Loucy (cell line): ENCODE measurements at regions not wholly inside any gene's neighbourhood (a gene's known extent, or its start where the extent isn't known, plus 50 kb on each side); places are given as distances from the start of the nearest gene placed in this dataset.
"Not testable (repeated sequence)": the region's sequence is repeated elsewhere in the genome, so short reads cannot be mapped to it uniquely, and the experiment has no call there.

ENCODE experiments used
- H2AFZ ChIP-seq: fragments of 200-600 bp; sonication (generic); 2 replicates; pipeline ENCODE4 v1.6.0; 2016; ENCODE audit warnings: antibody characterized with exemption, mild to moderate bottlenecking, low read length, moderate library complexity
- H3F3A ChIP-seq: fragments of 200-600 bp; 2 replicates; pipeline ENCODE4 v1.6.0; 2016; ENCODE audit warnings: antibody characterized with exemption, low read depth, mild to moderate bottlenecking
- H3K27me3 ChIP-seq: fragments of 200-600 bp; sonication (generic); 2 replicates; pipeline ENCODE4 v1.6.1; 2014; ENCODE audit warnings: low read length, mild to moderate bottlenecking; ENCODE audit not compliant: insufficient read depth, poor library complexity, severe bottlenecking
- H3K36me3 ChIP-seq: fragments of 200-600 bp; sonication (generic); 2 replicates; pipeline ENCODE4 v1.6.1; 2016; ENCODE audit warnings: low read length; ENCODE audit not compliant: insufficient read depth
- H3K4me1 ChIP-seq: fragments of 200-600 bp; sonication (generic); 2 replicates; pipeline ENCODE4 v1.5.1; 2014; ENCODE audit warnings: low read length, mild to moderate bottlenecking; ENCODE audit not compliant: insufficient read depth, poor library complexity, severe bottlenecking
- H3K4me2 ChIP-seq: fragments of 200-600 bp; sonication (generic); 2 replicates; pipeline ENCODE4 v1.6.0; 2014; ENCODE audit warnings: antibody characterized with exemption, low read length, low read depth, mild to moderate bottlenecking; ENCODE audit not compliant: poor library complexity, severe bottlenecking
- H3K4me3 ChIP-seq: fragments of 200-600 bp; sonication (generic); 2 replicates; pipeline ENCODE4 v1.5.1; 2014; ENCODE audit warnings: low read length, mild to moderate bottlenecking, mixed read lengths; ENCODE audit not compliant: poor library complexity, severe bottlenecking
- H3K79me2 ChIP-seq: fragments of 200-600 bp; sonication (generic); 2 replicates; pipeline ENCODE4 v1.6.1; 2014; ENCODE audit warnings: low read length; ENCODE audit not compliant: insufficient read depth
- H3K9ac ChIP-seq: fragments of 200-600 bp; sonication (generic); 2 replicates; pipeline ENCODE4 v1.6.0; 2014; ENCODE audit warnings: mild to moderate bottlenecking, low read depth, low read length, moderate library complexity; ENCODE audit not compliant: poor library complexity, severe bottlenecking
- H3K9me2 ChIP-seq: fragments of 200-600 bp; sonication (generic); replicated peaks from 2 replicates; pipeline ENCODE4 v1.6.1; 2016; ENCODE audit warnings: low read depth, low read length, mixed read lengths
- H3K9me3 ChIP-seq: fragments of 200-600 bp; sonication (generic); 2 replicates; pipeline ENCODE4 v1.6.1; 2014; ENCODE audit warnings: mild to moderate bottlenecking, antibody characterized with exemption, low read length, low read depth; ENCODE audit not compliant: insufficient read depth
- H4K20me1 ChIP-seq: fragments of 200-600 bp; sonication (generic); 2 replicates; pipeline ENCODE4 v1.6.0; 2014; ENCODE audit warnings: antibody characterized with exemption, low read length, mild to moderate bottlenecking; ENCODE audit not compliant: insufficient read depth, poor library complexity, severe bottlenecking
- CTCF ChIP-seq: fragments of 200-600 bp; sonication (generic); conservative IDR thresholded peaks from 2 replicates; pipeline ENCODE4 v1.5.1; 2014; ENCODE audit warnings: mild to moderate bottlenecking, antibody characterized with exemption, low read length
- EZH2phosphoT487 ChIP-seq: fragments of 200-600 bp; IDR thresholded peaks from 2 replicates; pipeline ENCODE4 v1.6.1; 2018; ENCODE audit warnings: antibody characterized with exemption, mild to moderate bottlenecking, moderate library complexity, borderline replicate concordance

GRCh38 chr20:56706867-56707360 lies 77.8 kb downstream of the TFAP2C start:
- Histone ChIP-seq H3K79me2 (no peaks in the 10 kb centered on the region), H3F3A (no peaks in the 10 kb centered on the region), H3K9me2 (no peaks in the 10 kb centered on the region), H3K36me3 (no peaks in the 10 kb centered on the region), H3K27me3 (no peaks in the 10 kb centered on the region), H3K4me1 (no peaks in the 10 kb centered on the region), H2AFZ (no peak overlapping the region), H3K9me3 (no peaks in the 10 kb centered on the region; the same call in 1 of the 2 replicates), H4K20me1 (no peaks in the 10 kb centered on the region), H3K4me3 (no peak overlapping the region), H3K4me2 (no peak overlapping the region), H3K9ac (no peak overlapping the region)
- no peak for TF ChIP-seq CTCF

GRCh38 chr20:56708991-56709390 lies 79.9 kb downstream of the TFAP2C start:
- Histone ChIP-seq H3K9ac (no peak overlapping the region), H3K36me3 (no peaks in the 10 kb centered on the region), H3F3A (no peaks in the 10 kb centered on the region), H3K79me2 (no peaks in the 10 kb centered on the region), H4K20me1 (no peaks in the 10 kb centered on the region), H2AFZ (no peak overlapping the region), H3K9me3 (no peaks in the 10 kb centered on the region; the same call in 1 of the 2 replicates), H3K4me3 (no peak overlapping the region), H3K9me2 (no peaks in the 10 kb centered on the region), H3K4me2 (no peak overlapping the region), H3K4me1 (no peaks in the 10 kb centered on the region), H3K27me3 (no peaks in the 10 kb centered on the region)
- no peak for TF ChIP-seq CTCF
- no peak for TF ChIP-seq EZH2phosphoT487

- no peaks in the 10 kb centered on the region for H3K4me1 ChIP-seq
- no peaks in the 10 kb centered on the region for H3K27me3 ChIP-seq
- no peaks in the 10 kb centered on the region for H3K36me3 ChIP-seq
Measured at GRCh38 chr20:56710125-56710524, 81.0 kb downstream of the TFAP2C start.

GRCh38 chr20:56710577-56710976 lies 81.5 kb downstream of the TFAP2C start:
- not testable (repeated sequence) for H4K20me1 ChIP-seq, H3K9me2 ChIP-seq, H3F3A ChIP-seq, H3K4me1 ChIP-seq, H3K4me2 ChIP-seq, H3K79me2 ChIP-seq, H3K4me3 ChIP-seq, H3K27me3 ChIP-seq, H3K9me3 ChIP-seq, H3K9ac ChIP-seq, H3K36me3 ChIP-seq, H2AFZ ChIP-seq

More at GRCh38 chr20:56710125-56710524, 81.0 kb downstream of the TFAP2C start:
- Histone ChIP-seq H3K4me2 (no peak overlapping the region), H2AFZ (no peak overlapping the region), H4K20me1 (no peaks in the 10 kb centered on the region), H3K9me2 (no peaks in the 10 kb centered on the region), H3K9ac (no peak overlapping the region), H3K4me3 (no peak overlapping the region), H3F3A (no peaks in the 10 kb centered on the region), H3K9me3 (no peaks in the 10 kb centered on the region; the same call in 1 of the 2 replicates), H3K79me2 (no peaks in the 10 kb centered on the region)
- TF ChIP-seq CTCF = no peak
- no peak for TF ChIP-seq EZH2phosphoT487
